ENCODE measurements at regions not wholly inside any gene's neighbourhood (a gene's known extent, or its start where the extent isn't known, plus 50 kb on each side); places are given as distances from the start of the nearest gene placed in this dataset.

- TF ChIP-seq CTCF (IDR thresholded peaks at IDR 0.05) = no peak
- TF ChIP-seq EZH2phosphoT487 (IDR thresholded peaks at IDR 0.05; ENCODE audit: borderline replicate concordance, low read depth) = no peak
- no peak for TF ChIP-seq TAF1 (IDR thresholded peaks at IDR 0.05; ENCODE audit: borderline replicate concordance, low read depth, low read length)
- TF ChIP-seq RAD21 (IDR thresholded peaks at IDR 0.05; ENCODE audit: low read length) = no peak
- no peak for TF ChIP-seq FOXM1 (IDR thresholded peaks at IDR 0.05; ENCODE audit: low read depth)
- TF ChIP-seq POLR2AphosphoS5 (IDR thresholded peaks at IDR 0.05; ENCODE audit: low read depth, low read length) = no peak
- no peak for TF ChIP-seq USF2 (IDR thresholded peaks at IDR 0.05; ENCODE audit: borderline replicate concordance, low read depth, low read length)
- TF ChIP-seq RXRA (IDR thresholded peaks at IDR 0.05; ENCODE audit: borderline replicate concordance, low read depth) = no peak
- TF ChIP-seq TEAD4 (IDR thresholded peaks at IDR 0.05; ENCODE audit: borderline replicate concordance, insufficient read depth) = no peak
- TF ChIP-seq SMC3 (IDR thresholded peaks at IDR 0.05; ENCODE audit: low read depth, low read length) = no peak
- no peak for TF ChIP-seq ZBTB33 (IDR thresholded peaks at IDR 0.05; ENCODE audit: borderline replicate concordance, low read depth)
- no peak for TF ChIP-seq NFIC (IDR thresholded peaks at IDR 0.05; ENCODE audit: borderline replicate concordance)
Measured at GRCh38 chr4:104205116-104205515, 289.6 kb downstream of the CXXC4 start.

Measured in SK-N-SH (cell line).